GM10266 (cell line): ENCODE measurements at regions not wholly inside any gene's neighbourhood (a gene's known extent, or its start where the extent isn't known, plus 50 kb on each side); places are given as distances from the start of the nearest gene placed in this dataset.

ENCODE experiments used
- DNase-seq: peaks from one replicate; pipeline ENCODE4 v3.0.0; 2012; ENCODE audit errors: extremely low spot score
- CTCF ChIP-seq: IDR thresholded peaks from 2 replicates; pipeline ENCODE4 v1.5.1; 2012; ENCODE audit warnings: mild to moderate bottlenecking, low read depth; ENCODE audit not compliant: control insufficient read depth, insufficient read depth; ENCODE audit errors: missing control alignments

GRCh38 chr13:24629320-24629719 lies 50.9 kb upstream of the ATP12A start:
- no peak for TF ChIP-seq CTCF
- DNase-seq = no peak

- DNase-seq = no peak
- no peak for TF ChIP-seq CTCF
Measured at GRCh38 chr13:24630121-24630520, 50.1 kb upstream of the ATP12A start.
